Trophoblast cell (in vitro differentiated cells and primary cell): ENCODE measurements at regions not wholly inside any gene's neighbourhood (a gene's known extent, or its start where the extent isn't known, plus 50 kb on each side); places are given as distances from the start of the nearest gene placed in this dataset.
"Not testable (repeated sequence)": the region's sequence is repeated elsewhere in the genome, so short reads cannot be mapped to it uniquely, and the experiment has no call there.

ENCODE experiments used
- DNase-seq, 2 donors: peaks; one replicate each; pipeline ENCODE4 v3.0.0-alpha.2; 2016
- H2AFZ ChIP-seq: 2 replicates; pipeline ENCODE4 v1.6.1; 2013; ENCODE audit warnings: low read length, moderate library complexity, mild to moderate bottlenecking; ENCODE audit not compliant: insufficient read depth, poor library complexity
- H2AK5ac ChIP-seq: 2 replicates; pipeline ENCODE4 v1.6.1; 2013; ENCODE audit warnings: mild to moderate bottlenecking, low read length
- H2BK120ac ChIP-seq: 2 replicates; pipeline ENCODE4 v1.6.1; 2013; ENCODE audit warnings: low read length, mild to moderate bottlenecking, moderate library complexity; ENCODE audit not compliant: insufficient read depth, poor library complexity
- H2BK12ac ChIP-seq: 2 replicates; pipeline ENCODE4 v1.6.1; 2013; ENCODE audit warnings: mild to moderate bottlenecking, low read length, moderate library complexity
- H2BK5ac ChIP-seq: 2 replicates; pipeline ENCODE4 v1.6.1; 2013; ENCODE audit warnings: low read length, low read depth, moderate library complexity, mild to moderate bottlenecking; ENCODE audit not compliant: poor library complexity
- H3K14ac ChIP-seq: 2 replicates; pipeline ENCODE4 v1.6.1; 2013; ENCODE audit warnings: mild to moderate bottlenecking, low read length
- H3K18ac ChIP-seq: 2 replicates; pipeline ENCODE4 v1.6.1; 2013; ENCODE audit warnings: mild to moderate bottlenecking, low read length
- H3K23ac ChIP-seq: 2 replicates; pipeline ENCODE4 v1.6.1; 2013; ENCODE audit warnings: low read length
- H3K27ac ChIP-seq: 2 replicates; pipeline ENCODE4 v1.5.1; 2013; ENCODE audit warnings: low read depth, mild to moderate bottlenecking, inconsistent platforms, low read length, moderate library complexity
- H3K27me3 ChIP-seq: 2 replicates; pipeline ENCODE4 v1.6.1; 2013; ENCODE audit warnings: inconsistent platforms, mild to moderate bottlenecking, low read length, moderate library complexity; ENCODE audit not compliant: insufficient read depth
- H3K36me3 ChIP-seq, 2 experiments: 1 replicate in 1 of 2; 2 replicates in 1 of 2; pipeline ENCODE4 v1.6.1; 2013; ENCODE audit warnings: low read length in 2 of 2, mild to moderate bottlenecking in 2 of 2, moderate library complexity in 1 of 2; ENCODE audit not compliant: insufficient read depth in 2 of 2, control insufficient read depth in 1 of 2
- H3K4ac ChIP-seq: 2 replicates; pipeline ENCODE4 v1.6.1; 2013; ENCODE audit warnings: low read depth, mild to moderate bottlenecking, low read length, moderate library complexity
- H3K4me1 ChIP-seq, 2 experiments: 1 replicate in 1 of 2; 2 replicates in 1 of 2; pipeline ENCODE4 v1.6.1; 2013; ENCODE audit warnings: low read length in 2 of 2, mild to moderate bottlenecking in 2 of 2, moderate library complexity in 1 of 2; ENCODE audit not compliant: insufficient read depth in 2 of 2, control insufficient read depth in 1 of 2
- H3K4me2 ChIP-seq: 2 replicates; pipeline ENCODE4 v1.6.1; 2013; ENCODE audit warnings: inconsistent platforms, mild to moderate bottlenecking, low read length, moderate library complexity
- H3K4me3 ChIP-seq: 2 replicates; pipeline ENCODE4 v1.5.1; 2013; ENCODE audit warnings: mild to moderate bottlenecking, low read depth, low read length, inconsistent platforms
- H3K79me1 ChIP-seq: one replicate; pipeline ENCODE4 v1.6.1; 2013; ENCODE audit warnings: low read length
- H3K79me2 ChIP-seq: 2 replicates; pipeline ENCODE4 v1.6.1; 2013; ENCODE audit warnings: low read length, mild to moderate bottlenecking; ENCODE audit not compliant: control insufficient read depth, insufficient read depth, poor library complexity
- H3K9ac ChIP-seq: 2 replicates; pipeline ENCODE4 v1.6.1; 2013; ENCODE audit warnings: mild to moderate bottlenecking, low read length
- H3K9me3 ChIP-seq: 2 replicates; pipeline ENCODE4 v1.6.1; 2013; ENCODE audit warnings: low read depth, mild to moderate bottlenecking, control low read depth, inconsistent platforms, low read length; ENCODE audit not compliant: insufficient read depth
- H4K12ac ChIP-seq: 2 replicates; pipeline ENCODE4 v1.6.1; 2013; ENCODE audit warnings: low read depth, mild to moderate bottlenecking, low read length, moderate library complexity
- H4K8ac ChIP-seq: 2 replicates; pipeline ENCODE4 v1.6.1; 2013; ENCODE audit warnings: low read depth, mild to moderate bottlenecking, low read length, moderate library complexity
- H4K91ac ChIP-seq: one replicate; pipeline ENCODE4 v1.6.1; 2013; ENCODE audit warnings: low read depth, mild to moderate bottlenecking, low read length, moderate library complexity
- WGBS: extraction: QIAGEN DNeasy Blood & Tissue Kit; methylation state at CpG from one replicate; pipeline ENCODE4 v1.1.7; 2013; ENCODE audit warnings: missing lambda C conversion rate; ENCODE audit not compliant: insufficient read length, insufficient coverage; ENCODE audit errors: extremely low coverage; 5-methylcytosine and 5-hydroxymethylcytosine counted together

DNA sequence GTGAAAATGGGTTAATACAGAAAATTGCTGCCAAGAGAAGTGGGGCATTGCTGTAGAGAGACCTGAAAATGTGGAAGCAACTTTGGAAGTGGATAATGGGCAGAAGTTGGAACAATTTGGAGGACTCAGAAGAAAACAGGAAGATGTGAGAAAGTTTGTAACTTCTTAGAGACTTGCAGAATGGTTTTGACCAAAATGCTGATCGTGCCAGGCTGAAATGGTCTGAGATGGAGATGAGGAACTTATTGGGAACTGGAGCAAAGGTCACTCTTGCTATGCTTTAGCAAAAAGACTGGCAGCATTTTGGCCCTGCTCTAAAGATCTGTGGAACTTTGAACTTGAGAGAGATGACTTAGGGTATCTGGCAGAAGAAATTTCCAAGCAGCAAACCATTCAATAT is 254.8 kb downstream of the KBTBD8 start:
- WGBS, result no CpG with 5 or more reads among the region's 1 CpG
- not testable (repeated sequence) for DNase-seq, H3K4me1 ChIP-seq, H3K79me1 ChIP-seq, H3K9me3 ChIP-seq, H3K9ac ChIP-seq, H3K27ac ChIP-seq, H2BK12ac ChIP-seq, H3K27me3 ChIP-seq, H3K14ac ChIP-seq, H3K4me3 ChIP-seq, H2BK120ac ChIP-seq, H4K12ac ChIP-seq, H3K18ac ChIP-seq, H4K91ac ChIP-seq, H3K36me3 ChIP-seq, H3K4ac ChIP-seq, H2AK5ac ChIP-seq, H4K8ac ChIP-seq, H3K4me2 ChIP-seq, H2BK5ac ChIP-seq, H2AFZ ChIP-seq, H3K23ac ChIP-seq, H3K79me2 ChIP-seq

DNA sequence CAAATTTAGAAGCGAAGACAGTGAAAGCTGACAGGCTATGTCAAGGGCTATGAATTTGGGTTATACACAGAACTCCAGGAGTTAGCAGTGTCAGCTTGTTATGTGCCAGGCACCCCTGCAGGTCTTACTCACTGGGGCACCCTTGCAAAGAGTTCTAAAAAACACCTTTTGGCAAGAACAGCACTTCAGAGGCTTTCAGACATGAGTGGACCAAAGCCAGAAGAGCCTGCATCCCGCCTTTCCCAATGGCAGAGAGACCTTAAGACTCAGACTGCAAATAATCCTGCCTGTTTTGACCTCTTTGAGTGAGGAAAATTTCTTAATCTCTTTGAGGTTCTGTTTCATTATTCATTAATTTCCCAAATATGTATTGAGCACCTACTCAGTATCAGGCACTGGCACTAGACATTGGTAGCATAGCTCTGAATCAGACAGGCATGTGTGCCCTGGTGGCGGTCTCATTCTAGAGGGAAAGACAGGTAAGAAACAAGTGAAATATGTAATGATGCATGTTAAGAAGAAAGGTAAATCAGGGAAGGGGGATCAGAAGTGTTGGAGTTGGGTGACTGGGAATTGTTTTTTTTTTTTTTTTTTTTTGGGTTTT is 280.0 kb downstream of the KBTBD8 start:
- Histone ChIP-seq H3K9ac (no peak overlapping the region), H3K27ac (no peak overlapping the region), H2BK12ac (no peak overlapping the region), H3K4me3 (no peak overlapping the region), H3K79me1 (no peaks in the 10 kb centered on the region), H3K79me2 (no peaks in the 10 kb centered on the region), H3K23ac (no peak overlapping the region), H2BK5ac (no peak overlapping the region), H4K8ac (no peak overlapping the region), H2BK120ac (no peak overlapping the region), H3K4me1 (no peaks in the 10 kb centered on the region), H3K27me3 (no peaks in the 10 kb centered on the region), H3K9me3 (no peaks in the 10 kb centered on the region), H3K18ac (no peak overlapping the region), H4K12ac (no peak overlapping the region), H2AFZ (no peak overlapping the region), H2AK5ac (no peak overlapping the region), H4K91ac (no peak overlapping the region), H3K4me2 (no peak overlapping the region), H3K36me3 (no peaks in the 10 kb centered on the region), H3K14ac (no peak overlapping the region), H3K4ac (no peak overlapping the region)
- WGBS, result no CpG with 5 or more reads among the region's 3 CpGs
- DNase-seq, result no peak

GRCh38 chr3:67286586-67286985 is 288.5 kb downstream of the KBTBD8 start:
- H3K4me2 ChIP-seq, result no peak overlapping the region
- no peak overlapping the region for H3K4me3 ChIP-seq
- no peak overlapping the region for H3K14ac ChIP-seq
- no peak overlapping the region for H2BK5ac ChIP-seq
- H3K9ac ChIP-seq, result no peak overlapping the region
- H3K36me3 ChIP-seq, result no peaks in the 10 kb centered on the region
- no peak for DNase-seq
- H3K79me1 ChIP-seq, result peaks cover 2% of the 10 kb centered on the region
- no peaks in the 10 kb centered on the region for H3K27me3 ChIP-seq
- H3K27ac ChIP-seq, result no peak overlapping the region
- no peak overlapping the region for H4K91ac ChIP-seq
- H4K8ac ChIP-seq, result no peak overlapping the region
- no peak overlapping the region for H2AFZ ChIP-seq
- H3K4ac ChIP-seq, result no peak overlapping the region
- peaks cover 0 to 3% of the 10 kb centered on the region in 2 experiments for H3K4me1 ChIP-seq
- H4K12ac ChIP-seq, result no peak overlapping the region
- no peak overlapping the region for H2BK12ac ChIP-seq
- H2BK120ac ChIP-seq, result no peak overlapping the region
- H3K18ac ChIP-seq, result no peak overlapping the region
- no peaks in the 10 kb centered on the region for H3K79me2 ChIP-seq
- WGBS, result no CpG with 5 or more reads among the region's 2 CpGs
- peaks cover 2% of the 10 kb centered on the region for H3K9me3 ChIP-seq
- H2AK5ac ChIP-seq, result no peak overlapping the region
- H3K23ac ChIP-seq, result no peak overlapping the region

DNA sequence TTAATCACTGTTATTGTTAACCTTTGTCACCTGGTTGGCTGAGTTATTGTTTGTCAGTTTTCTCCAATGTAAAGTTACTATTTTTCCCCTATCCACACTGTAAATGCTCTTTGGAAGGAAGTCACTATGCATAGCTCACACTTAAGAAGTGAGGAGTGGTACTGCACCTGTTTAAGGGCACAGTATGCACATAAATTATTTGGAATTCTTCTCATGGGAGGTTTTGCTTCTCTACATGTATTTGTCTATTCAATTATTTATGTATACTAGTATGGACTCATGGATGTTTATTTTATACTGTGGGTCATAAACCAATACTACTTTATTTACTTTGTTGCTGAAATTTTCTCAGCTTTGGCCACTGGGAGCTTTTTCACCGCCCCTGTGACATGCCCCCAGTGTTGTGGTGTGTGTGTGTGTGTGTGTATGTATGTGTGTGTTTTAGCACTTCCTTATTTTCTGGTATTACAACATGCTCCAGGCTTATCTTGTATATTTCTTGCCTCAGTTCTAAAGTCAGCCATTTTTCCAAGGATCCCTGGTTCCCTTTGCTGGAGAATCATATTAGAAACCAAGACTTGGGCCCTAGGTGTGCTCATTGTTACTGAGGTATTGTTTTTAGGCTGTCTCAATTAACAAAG is 290.5 kb downstream of the KBTBD8 start:
- Histone ChIP-seq H3K14ac (no peak overlapping the region), H2BK120ac (no peak overlapping the region), H3K23ac (no peak overlapping the region), H3K36me3 (no peaks in the 10 kb centered on the region), H3K18ac (no peak overlapping the region), H3K4me1 (peaks cover 0 to 8% of the 10 kb centered on the region in 2 experiments), H3K4ac (no peak overlapping the region), H3K27me3 (no peaks in the 10 kb centered on the region), H3K79me2 (peaks cover 2% of the 10 kb centered on the region), H2BK5ac (no peak overlapping the region), H2AFZ (no peak overlapping the region), H3K9me3 (no peaks in the 10 kb centered on the region), H2BK12ac (no peak overlapping the region), H4K91ac (no peak overlapping the region), H3K4me2 (no peak overlapping the region), H2AK5ac (no peak overlapping the region), H3K27ac (no peak overlapping the region), H4K12ac (no peak overlapping the region), H4K8ac (no peak overlapping the region), H3K9ac (no peak overlapping the region), H3K4me3 (no peak overlapping the region), H3K79me1 (peaks cover 11% of the 10 kb centered on the region)
- WGBS, result no CpG with 5 or more reads among the region's 1 CpG
- DNase-seq, result no peak
